ENCODE measurements at regions not wholly inside any gene's neighbourhood (a gene's known extent, or its start where the extent isn't known, plus 50 kb on each side); places are given as distances from the start of the nearest gene placed in this dataset.

DNA sequence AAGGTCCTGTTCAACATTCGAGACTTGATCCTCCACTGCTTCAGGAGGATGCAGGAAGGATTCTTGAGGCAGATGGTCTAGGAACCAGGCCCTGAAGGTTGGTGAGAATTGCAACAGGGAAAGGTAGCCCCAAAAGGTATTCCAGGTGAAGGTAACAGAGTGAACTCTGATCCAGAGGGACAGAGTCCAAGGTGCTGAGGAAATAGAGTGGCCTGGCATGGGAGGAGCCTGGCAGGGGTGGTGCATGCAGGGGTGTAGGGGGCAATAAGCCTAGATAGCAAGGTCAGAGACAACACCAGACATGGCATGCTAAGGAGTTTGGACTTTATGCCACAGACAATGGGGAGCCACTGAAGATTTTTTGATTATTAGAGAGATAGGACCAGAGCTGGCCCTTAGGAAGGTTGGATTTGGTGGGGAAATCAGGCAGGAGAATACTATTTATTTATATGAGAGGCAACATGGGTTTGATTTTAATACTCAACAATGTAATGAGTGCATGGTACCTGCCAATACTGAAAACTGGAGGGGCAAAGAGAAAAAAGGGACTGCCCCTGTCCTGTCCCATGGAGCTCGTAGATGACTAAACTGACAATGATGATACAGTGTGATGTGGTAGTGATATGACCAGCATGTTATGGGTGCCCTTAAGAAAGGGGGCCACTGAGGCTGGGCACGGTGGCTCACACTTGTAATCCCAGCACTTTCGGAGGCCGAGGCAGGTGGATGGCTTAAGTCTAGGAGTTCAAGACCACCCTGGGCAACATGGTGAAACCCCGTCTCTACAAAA, 50.5 kb upstream of the TMED10 start:
- peak; percentile 14 for DNase-seq

Measured in activated CD4-positive, alpha-beta T cell treated with anti-CD3 and anti-CD28 coated beads for 48 hours (primary cell).